ENCODE measurements at regions not wholly inside any gene's neighbourhood (a gene's known extent, or its start where the extent isn't known, plus 50 kb on each side); places are given as distances from the start of the nearest gene placed in this dataset.
"Not testable (repeated sequence)": the region's sequence is repeated elsewhere in the genome, so short reads cannot be mapped to it uniquely, and the experiment has no call there.

- no peak for TF ChIP-seq ZFX (IDR thresholded peaks at IDR 0.05)
- no peak for TF ChIP-seq CTCF (conservative IDR thresholded peaks at IDR 0.05)
- no peak overlapping the region for H3K27ac ChIP-seq
Observed at GRCh38 chr20:48217190-48217589, 431.9 kb upstream of the SULF2 start.

GRCh38 chr20:48215536-48215935, 430.3 kb upstream of the SULF2 start:
- TF ChIP-seq CTCF (conservative IDR thresholded peaks at IDR 0.05) (no peak), ZFX (IDR thresholded peaks at IDR 0.05) (no peak)
- no peak overlapping the region for H3K27ac ChIP-seq

GRCh38 chr20:48214601-48215000, 429.3 kb upstream of the SULF2 start:
- H3K27ac ChIP-seq = no peak overlapping the region
- no peak for TF ChIP-seq ZFX (IDR thresholded peaks at IDR 0.05)

- not testable (repeated sequence) for H3K27ac ChIP-seq
Observed at GRCh38 chr20:48213635-48214034, 428.4 kb upstream of the SULF2 start.

- H3K27ac ChIP-seq = no peak overlapping the region
- TF ChIP-seq ZFX (IDR thresholded peaks at IDR 0.05) = no peak
- TF ChIP-seq CTCF (conservative IDR thresholded peaks at IDR 0.05) = no peak
Observed at GRCh38 chr20:48212806-48213509, 427.7 kb upstream of the SULF2 start.

- no peak overlapping the region for H3K27ac ChIP-seq
- TF ChIP-seq CTCF (conservative IDR thresholded peaks at IDR 0.05) = no peak
- no peak for TF ChIP-seq ZFX (IDR thresholded peaks at IDR 0.05)
Observed at GRCh38 chr20:48211847-48212246, 426.6 kb upstream of the SULF2 start.

GRCh38 chr20:48211238-48211637, 426.0 kb upstream of the SULF2 start:
- H3K27ac ChIP-seq = no peak overlapping the region
- TF ChIP-seq CTCF (conservative IDR thresholded peaks at IDR 0.05) = no peak
- TF ChIP-seq ZFX (IDR thresholded peaks at IDR 0.05) = no peak

GRCh38 chr20:48210111-48211027, 425.1 kb upstream of the SULF2 start:
- no peak overlapping the region for H3K27ac ChIP-seq
- TF ChIP-seq ZFX (IDR thresholded peaks at IDR 0.05) = no peak
- TF ChIP-seq CTCF (conservative IDR thresholded peaks at IDR 0.05) = no peak

All from C4-2B (cell line).